CD14-positive monocyte (primary cell): ENCODE measurements at regions not wholly inside any gene's neighbourhood (a gene's known extent, or its start where the extent isn't known, plus 50 kb on each side); places are given as distances from the start of the nearest gene placed in this dataset.

ENCODE experiments used
- DNase-seq, 3 donors: peaks; one replicate each; pipeline ENCODE4 v3.0.0-alpha.2; 2011 to 2022
- H2AFZ ChIP-seq: 2 replicates; pipeline ENCODE4 v1.6.0; 2012; ENCODE audit warnings: mild to moderate bottlenecking, low read depth, low read length, inconsistent platforms; ENCODE audit not compliant: insufficient read depth, poor library complexity, severe bottlenecking
- H3K27ac ChIP-seq, 2 donors: 1 replicate in 1 of 2; 2 replicates in 1 of 2; pipeline ENCODE4 v1.5.1; 2012 to 2013; ENCODE audit warnings: low read length in 2 of 2, control low read depth in 1 of 2, inconsistent platforms in 1 of 2, low read depth in 1 of 2, mild to moderate bottlenecking in 1 of 2
- H3K27me3 ChIP-seq, 2 donors: one replicate each; pipeline versions ENCODE4 v1.6.0 to v1.6.1; 2011 to 2013; ENCODE audit warnings: low read length in 2 of 2; ENCODE audit not compliant: control insufficient read depth in 2 of 2, insufficient read depth in 2 of 2
- H3K36me3 ChIP-seq, 2 donors: replicated peaks in 1 of 2; 1 replicate in 1 of 2; 2 replicates in 1 of 2; pipeline versions ENCODE4 v1.5.1 to v1.6.1; 2012 to 2013; ENCODE audit warnings: low read length in 2 of 2, control low read depth in 1 of 2, inconsistent platforms in 1 of 2, mild to moderate bottlenecking in 1 of 2; ENCODE audit not compliant: insufficient read depth in 2 of 2, control insufficient read depth in 1 of 2
- H3K4me1 ChIP-seq, 2 donors: 1 replicate in 1 of 2; 2 replicates in 1 of 2; pipeline versions ENCODE4 v1.5.1 to v1.6.1; 2012 to 2013; ENCODE audit warnings: low read length in 2 of 2, control low read depth in 1 of 2, inconsistent platforms in 1 of 2, mild to moderate bottlenecking in 1 of 2, moderate library complexity in 1 of 2; ENCODE audit not compliant: insufficient read depth in 2 of 2, control insufficient read depth in 1 of 2
- H3K4me2 ChIP-seq: replicated peaks from 2 replicates; pipeline ENCODE3; 2012; ENCODE audit warnings: low read length, moderate library complexity, mild to moderate bottlenecking; ENCODE audit not compliant: poor library complexity, severe bottlenecking; ENCODE audit errors: extremely low read depth
- H3K4me3 ChIP-seq, 3 experiments: fragments of 200-600 bp in 1 of 3; sonication (generic) in 1 of 3; replicated peaks in 1 of 3; 1 replicate in 2 of 3; 2 replicates in 1 of 3; pipeline ENCODE4 v1.5.1; 2011 to 2013; ENCODE audit warnings: low read length in 3 of 3, mild to moderate bottlenecking in 3 of 3, control low read depth in 2 of 3, low read depth in 2 of 3, inconsistent platforms in 1 of 3, moderate library complexity in 1 of 3
- H3K79me2 ChIP-seq: 2 replicates; pipeline ENCODE4 v1.6.0; 2012; ENCODE audit warnings: mild to moderate bottlenecking, control low read depth, inconsistent platforms, low read length, moderate library complexity; ENCODE audit not compliant: insufficient read depth
- H3K9ac ChIP-seq: 2 replicates; pipeline ENCODE4 v1.6.0; 2017; ENCODE audit warnings: low read length, mild to moderate bottlenecking; ENCODE audit not compliant: insufficient read depth, poor library complexity, severe bottlenecking
- H3K9me3 ChIP-seq, 2 donors: replicated peaks in 1 of 2; 1 replicate in 1 of 2; 2 replicates in 1 of 2; pipeline versions ENCODE4 v1.5.1 to v1.6.1; 2012 to 2013; ENCODE audit warnings: low read length in 2 of 2, control low read depth in 1 of 2; ENCODE audit not compliant: control insufficient read depth in 1 of 2, insufficient read depth in 1 of 2
- H4K20me1 ChIP-seq: 2 replicates; pipeline ENCODE4 v1.6.0; 2012; ENCODE audit warnings: mild to moderate bottlenecking, low read length, control low read depth, moderate library complexity; ENCODE audit not compliant: insufficient read depth
- H3K27ac Mint-ChIP-seq, 7 donors: one replicate each; pipeline ENCODE4 v1.8.0; 2020; ENCODE audit warnings: mild to moderate bottlenecking in 7 of 7, mixed read lengths in 7 of 7, moderate library complexity in 6 of 7, inconsistent platforms in 2 of 7
- H3K27me3 Mint-ChIP-seq, 3 donors: one replicate each; pipeline ENCODE4 v1.8.0; 2021 to 2022; ENCODE audit warnings: low read depth in 3 of 3, mild to moderate bottlenecking in 3 of 3, mixed read lengths in 3 of 3, moderate library complexity in 3 of 3, inconsistent platforms in 1 of 3
- H3K36me3 Mint-ChIP-seq, 2 donors: one replicate each; pipeline ENCODE4 v1.8.0; 2020; ENCODE audit warnings: mixed read lengths in 2 of 2, inconsistent platforms in 1 of 2, mild to moderate bottlenecking in 1 of 2
- H3K4me1 Mint-ChIP-seq: one replicate; pipeline ENCODE4 v1.8.0; 2020; ENCODE audit warnings: mild to moderate bottlenecking, mixed read lengths
- H3K4me3 Mint-ChIP-seq, 2 donors: one replicate each; pipeline ENCODE4 v1.8.0; 2020; ENCODE audit warnings: mild to moderate bottlenecking in 2 of 2, mixed read lengths in 2 of 2, moderate library complexity in 1 of 2
- H3K9me3 Mint-ChIP-seq, 7 donors: one replicate each; pipeline ENCODE4 v1.8.0; 2020 to 2022; ENCODE audit warnings: mixed read lengths in 7 of 7, mild to moderate bottlenecking in 6 of 7, moderate library complexity in 6 of 7, inconsistent platforms in 2 of 7
- WGBS: methylation state at CpG from one replicate; pipeline ENCODE4 v1.1.5; 2013; ENCODE audit warnings: missing lambda C conversion rate; ENCODE audit not compliant: insufficient coverage; 5-methylcytosine and 5-hydroxymethylcytosine counted together
- intact Hi-C, 2 donors: fragments of 100-400 bp; cut with micrococcal nuclease; formaldehyde crosslinking; loops; one replicate each; pipeline versions ENCODE4 v1.15.0 to v1.15.1; 2023
- TF ChIP-seq, protein P1 (sequence below): fragments of 200-600 bp; IDR thresholded peaks from one replicate; pipeline ENCODE4 v1.8.0; 2022; ENCODE audit warnings: antibody characterized with exemption, mild to moderate bottlenecking

DNA sequence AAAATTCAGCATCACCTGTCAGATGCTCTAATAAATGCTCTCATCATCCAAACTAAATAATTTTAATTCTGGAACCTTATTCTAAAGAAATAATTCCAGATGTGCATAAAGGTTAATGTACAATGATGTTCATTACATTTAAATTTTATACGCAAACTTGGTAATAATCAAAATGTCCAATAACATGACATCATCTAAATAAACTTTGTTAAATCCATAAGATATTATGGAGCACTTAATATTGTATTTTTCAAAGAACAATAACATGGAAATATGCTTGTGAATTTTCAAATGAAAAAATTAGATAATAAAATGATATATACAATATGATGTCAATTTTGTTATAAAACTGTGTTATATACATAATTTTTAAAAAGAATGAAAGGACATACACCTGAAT lies 92.1 kb upstream of the ZCCHC13 start:
- DNase-seq: no peak
- TF ChIP-seq, protein P1, sequence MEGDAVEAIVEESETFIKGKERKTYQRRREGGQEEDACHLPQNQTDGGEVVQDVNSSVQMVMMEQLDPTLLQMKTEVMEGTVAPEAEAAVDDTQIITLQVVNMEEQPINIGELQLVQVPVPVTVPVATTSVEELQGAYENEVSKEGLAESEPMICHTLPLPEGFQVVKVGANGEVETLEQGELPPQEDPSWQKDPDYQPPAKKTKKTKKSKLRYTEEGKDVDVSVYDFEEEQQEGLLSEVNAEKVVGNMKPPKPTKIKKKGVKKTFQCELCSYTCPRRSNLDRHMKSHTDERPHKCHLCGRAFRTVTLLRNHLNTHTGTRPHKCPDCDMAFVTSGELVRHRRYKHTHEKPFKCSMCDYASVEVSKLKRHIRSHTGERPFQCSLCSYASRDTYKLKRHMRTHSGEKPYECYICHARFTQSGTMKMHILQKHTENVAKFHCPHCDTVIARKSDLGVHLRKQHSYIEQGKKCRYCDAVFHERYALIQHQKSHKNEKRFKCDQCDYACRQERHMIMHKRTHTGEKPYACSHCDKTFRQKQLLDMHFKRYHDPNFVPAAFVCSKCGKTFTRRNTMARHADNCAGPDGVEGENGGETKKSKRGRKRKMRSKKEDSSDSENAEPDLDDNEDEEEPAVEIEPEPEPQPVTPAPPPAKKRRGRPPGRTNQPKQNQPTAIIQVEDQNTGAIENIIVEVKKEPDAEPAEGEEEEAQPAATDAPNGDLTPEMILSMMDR: no peak
- no CpG with 5 or more reads among the region's 1 CpG for WGBS
- no peak overlapping the region for H3K27ac ChIP-seq
- no peaks in the 10 kb centered on the region for H3K4me1 ChIP-seq
- intact Hi-C loops: no loop called here
- Mint-ChIP-seq H3K27me3 (peaks cover 0 to 7% (median 1%) of the 10 kb centered on the region in 3 donors), H3K27ac (no peak overlapping the region), H3K4me3 (no peak overlapping the region), H3K9me3 (no peaks in the 10 kb centered on the region), H3K36me3 (peaks cover 37 to 50% of the 10 kb centered on the region in 2 donors), H3K4me1 (no peaks in the 10 kb centered on the region)
- H4K20me1 ChIP-seq: peaks cover 6% of the 10 kb centered on the region
- H3K9me3 ChIP-seq: no peaks in the 10 kb centered on the region
- H3K79me2 ChIP-seq: no peaks in the 10 kb centered on the region
- H2AFZ ChIP-seq: no peak overlapping the region
- H3K36me3 ChIP-seq: peaks cover 20 to 46% of the 10 kb centered on the region in 2 donors
- H3K9ac ChIP-seq: no peak overlapping the region
- H3K27me3 ChIP-seq: no peaks in the 10 kb centered on the region
- no peak overlapping the region for H3K4me2 ChIP-seq
- no peak overlapping the region for H3K4me3 ChIP-seq

DNA sequence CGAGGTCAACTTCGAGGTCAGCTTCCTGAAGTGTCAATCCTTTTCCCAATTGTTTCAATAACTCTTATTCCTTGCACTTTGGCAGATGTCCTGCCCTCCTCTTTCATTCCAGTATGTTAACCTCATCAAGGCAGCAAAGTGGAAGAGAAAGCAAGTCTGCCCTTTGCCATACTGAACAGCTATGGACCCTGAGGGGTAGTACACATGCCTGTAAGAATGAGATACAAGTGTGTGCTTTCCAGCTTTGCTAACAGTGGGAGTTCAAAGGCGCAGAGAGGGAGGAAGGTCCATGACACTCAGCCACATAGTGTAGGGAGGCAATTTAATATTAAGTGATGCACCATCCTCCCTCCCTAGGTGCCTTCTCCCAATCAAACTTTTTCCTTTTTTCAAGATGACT lies 96.4 kb upstream of the ZCCHC13 start:
- Histone ChIP-seq H3K4me2 (no peak overlapping the region), H3K4me3 (no peak overlapping the region), H3K9me3 (no peaks in the 10 kb centered on the region), H3K27me3 (no peaks in the 10 kb centered on the region), H3K4me1 (no peaks in the 10 kb centered on the region), H3K9ac (no peak overlapping the region), H4K20me1 (peaks cover under 1% of the 10 kb centered on the region), H2AFZ (no peak overlapping the region), H3K27ac (no peak overlapping the region), H3K36me3 (peaks cover 13 to 25% of the 10 kb centered on the region in 2 donors), H3K79me2 (no peaks in the 10 kb centered on the region)
- intact Hi-C loops: no loop called here
- no peaks in the 10 kb centered on the region for H3K4me1 Mint-ChIP-seq
- H3K27ac Mint-ChIP-seq: no peak overlapping the region
- no CpG with 5 or more reads among the region's 3 CpGs for WGBS
- H3K4me3 Mint-ChIP-seq: no peak overlapping the region
- peaks cover 22 to 27% of the 10 kb centered on the region in 2 donors for H3K36me3 Mint-ChIP-seq
- DNase-seq: no peak
- H3K27me3 Mint-ChIP-seq: peaks cover 0 to 3% (median 0%) of the 10 kb centered on the region in 3 donors
- TF ChIP-seq, protein P1: no peak
- peaks cover 0 to 8% (median 0%) of the 10 kb centered on the region in 7 donors for H3K9me3 Mint-ChIP-seq
